ENCODE measurements at regions not wholly inside any gene's neighbourhood (a gene's known extent, or its start where the extent isn't known, plus 50 kb on each side); places are given as distances from the start of the nearest gene placed in this dataset.

DNA sequence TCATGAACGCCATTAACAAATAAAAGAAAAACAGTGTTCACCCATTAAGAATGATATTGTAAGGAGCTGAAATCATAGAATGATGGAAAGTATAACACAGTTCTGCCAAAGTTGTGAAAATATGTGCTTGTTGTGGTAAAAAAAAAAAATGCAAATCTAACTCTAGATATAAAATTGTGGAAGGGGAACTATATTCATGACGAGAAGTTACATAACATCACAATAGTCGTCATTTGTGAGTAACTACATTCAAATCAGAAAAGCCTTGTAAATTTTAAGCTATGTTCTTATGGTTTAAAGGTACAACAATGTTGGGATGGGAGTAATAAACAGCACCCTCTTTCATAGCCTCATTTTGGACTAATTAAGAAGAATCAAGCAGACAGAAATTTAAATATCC, 57.6 kb upstream of the PRDM8 start:
- TF ChIP-seq, protein P1, sequence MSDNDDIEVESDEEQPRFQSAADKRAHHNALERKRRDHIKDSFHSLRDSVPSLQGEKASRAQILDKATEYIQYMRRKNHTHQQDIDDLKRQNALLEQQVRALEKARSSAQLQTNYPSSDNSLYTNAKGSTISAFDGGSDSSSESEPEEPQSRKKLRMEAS (IDR thresholded peaks at IDR 0.05) = no peak
- no peak for TF ChIP-seq FOSL1 (IDR thresholded peaks at IDR 0.05; ENCODE audit: insufficient read depth, low read depth, low read length)
- TF ChIP-seq TCF12 (IDR thresholded peaks at IDR 0.05; ENCODE audit: low read depth, low read length) = no peak
- TF ChIP-seq POLR2A (IDR thresholded peaks at IDR 0.05; ENCODE audit: control extremely low read depth in 1 of 2, low read depth in 2 of 2, low read length in 2 of 2) = no peak
- no peak for TF ChIP-seq TAF7 (optimal IDR thresholded peaks at IDR 0.05; ENCODE audit: borderline replicate concordance, low read depth, low read length)
- TF ChIP-seq, protein P2, sequence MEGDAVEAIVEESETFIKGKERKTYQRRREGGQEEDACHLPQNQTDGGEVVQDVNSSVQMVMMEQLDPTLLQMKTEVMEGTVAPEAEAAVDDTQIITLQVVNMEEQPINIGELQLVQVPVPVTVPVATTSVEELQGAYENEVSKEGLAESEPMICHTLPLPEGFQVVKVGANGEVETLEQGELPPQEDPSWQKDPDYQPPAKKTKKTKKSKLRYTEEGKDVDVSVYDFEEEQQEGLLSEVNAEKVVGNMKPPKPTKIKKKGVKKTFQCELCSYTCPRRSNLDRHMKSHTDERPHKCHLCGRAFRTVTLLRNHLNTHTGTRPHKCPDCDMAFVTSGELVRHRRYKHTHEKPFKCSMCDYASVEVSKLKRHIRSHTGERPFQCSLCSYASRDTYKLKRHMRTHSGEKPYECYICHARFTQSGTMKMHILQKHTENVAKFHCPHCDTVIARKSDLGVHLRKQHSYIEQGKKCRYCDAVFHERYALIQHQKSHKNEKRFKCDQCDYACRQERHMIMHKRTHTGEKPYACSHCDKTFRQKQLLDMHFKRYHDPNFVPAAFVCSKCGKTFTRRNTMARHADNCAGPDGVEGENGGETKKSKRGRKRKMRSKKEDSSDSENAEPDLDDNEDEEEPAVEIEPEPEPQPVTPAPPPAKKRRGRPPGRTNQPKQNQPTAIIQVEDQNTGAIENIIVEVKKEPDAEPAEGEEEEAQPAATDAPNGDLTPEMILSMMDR (IDR thresholded peaks at IDR 0.05; ENCODE audit: control extremely low read depth in 1 of 3, insufficient read depth in 1 of 3, low read depth in 1 of 3, low read length in 3 of 3) = no peak
- TF ChIP-seq YY1 (IDR thresholded peaks at IDR 0.05; ENCODE audit: low read depth, low read length) = no peak
